ENCODE measurements at regions not wholly inside any gene's neighbourhood (a gene's known extent, or its start where the extent isn't known, plus 50 kb on each side); places are given as distances from the start of the nearest gene placed in this dataset.

- H3K27ac ChIP-seq (ENCODE audit: extremely low read depth, low read depth, low read length) = no peak overlapping the region
- H3K36me3 ChIP-seq (ENCODE audit: control insufficient read depth in 2 of 2, insufficient read depth in 1 of 2, low read length in 2 of 2) = no peaks in the 10 kb centered on the region
- no peaks in the 10 kb centered on the region for H3K9me3 ChIP-seq (ENCODE audit: control insufficient read depth, insufficient read depth, low read depth, low read length)
- no peaks in the 10 kb centered on the region for H3K4me1 ChIP-seq (ENCODE audit: control insufficient read depth, insufficient read depth, low read length)
- CTCF ChIA-PET = interaction anchor here (0.6 to 1.5 kb wide), 2 partner anchors 18 to 199 kb away, joined by 3 read pairs; no protein-coding TSS in a partner anchor
- POLR2A ChIA-PET = no interaction called here
- no peak overlapping the region for H3K4me3 ChIP-seq (ENCODE audit: low read depth, low read length)
- TF ChIP-seq ZNF214 (tag by site-specific recombination; IDR thresholded peaks at IDR 0.05; ENCODE audit: borderline replicate concordance) = no peak
- TF ChIP-seq ZNF777 (tag by site-specific recombination; IDR thresholded peaks at IDR 0.05; ENCODE audit: borderline replicate concordance) = no peak
- no peak for TF ChIP-seq ZNF510 (tag by site-specific recombination; IDR thresholded peaks at IDR 0.05; ENCODE audit: insufficient replicate concordance)
- TF ChIP-seq ZNF174 (tag by site-specific recombination; IDR thresholded peaks at IDR 0.05) = no peak
- TF ChIP-seq ZNF561 (tag by site-specific recombination; IDR thresholded peaks at IDR 0.05; ENCODE audit: borderline replicate concordance) = no peak
- no peak for TF ChIP-seq ZBTB20 (tag by site-specific recombination; IDR thresholded peaks at IDR 0.05)
- no peak for TF ChIP-seq ZBTB8A (tag by site-specific recombination; IDR thresholded peaks at IDR 0.05)
- no peak for TF ChIP-seq ZNF626 (tag by site-specific recombination; IDR thresholded peaks at IDR 0.05)
- TF ChIP-seq PBX3 (CRISPR knock-in tag; IDR thresholded peaks at IDR 0.05) = no peak
- no peak for TF ChIP-seq ZNF704 (tag by site-specific recombination; IDR thresholded peaks at IDR 0.05)
- TF ChIP-seq WT1 (tag by site-specific recombination; IDR thresholded peaks at IDR 0.05) = no peak
- TF ChIP-seq ZNF26 (tag by site-specific recombination; IDR thresholded peaks at IDR 0.05) = no peak
Measured at GRCh38 chr18:45402485-45403056, 212.7 kb upstream of the SLC14A2 start.

GRCh38 chr18:45403341-45404049 is 211.8 kb upstream of the SLC14A2 start:
- no peaks in the 10 kb centered on the region for H3K9me3 ChIP-seq (ENCODE audit: control insufficient read depth, insufficient read depth, low read depth, low read length)
- no peak overlapping the region for H3K27ac ChIP-seq (ENCODE audit: extremely low read depth, low read depth, low read length)
- ChIA-PET CTCF (interaction anchor here (0.6 kb wide), 2 partner anchors 191 to 200 kb away, joined by 3 read pairs; no protein-coding TSS in a partner anchor), POLR2A (no interaction called here)
- no peak overlapping the region for H3K4me3 ChIP-seq (ENCODE audit: low read depth, low read length)
- no peaks in the 10 kb centered on the region for H3K4me1 ChIP-seq (ENCODE audit: control insufficient read depth, insufficient read depth, low read length)
- TF ChIP-seq CTCF (tag by site-specific recombination; IDR thresholded peaks at IDR 0.05) (no peak), HIC1 (tag by site-specific recombination; IDR thresholded peaks at IDR 0.05) (no peak), ELK4 (IDR thresholded peaks at IDR 0.05; ENCODE audit: borderline replicate concordance, low read depth, low read length) (no peak), HOXD13 (CRISPR knock-in tag; IDR thresholded peaks at IDR 0.05; ENCODE audit: borderline replicate concordance) (no peak), IKZF3 (tag by site-specific recombination; IDR thresholded peaks at IDR 0.05) (no peak)
- H3K36me3 ChIP-seq (ENCODE audit: control insufficient read depth in 2 of 2, insufficient read depth in 1 of 2, low read length in 2 of 2) = no peaks in the 10 kb centered on the region

All from HEK293 (cell line).